Liver (tissue), 8 donors: ENCODE measurements at regions not wholly inside any gene's neighbourhood (a gene's known extent, or its start where the extent isn't known, plus 50 kb on each side); places are given as distances from the start of the nearest gene placed in this dataset.
"Not testable (repeated sequence)": the region's sequence is repeated elsewhere in the genome, so short reads cannot be mapped to it uniquely, and the experiment has no call there.

ENCODE experiments used
- DNase-seq: peaks from one replicate; pipeline ENCODE4 v3.0.0-alpha.2; 2017; ENCODE audit warnings: low spot score
- H3K27ac ChIP-seq, 2 donors: one replicate each; pipeline ENCODE4 v1.7.0; 2013; ENCODE audit warnings: inconsistent platforms in 2 of 2, low read length in 2 of 2, control low read depth in 1 of 2, low read depth in 1 of 2, mild to moderate bottlenecking in 1 of 2
- H3K27me3 ChIP-seq, 4 donors: one replicate each; pipeline versions ENCODE4 v1.6.1 to v1.7.0; 2013; ENCODE audit warnings: low read length in 3 of 4, inconsistent platforms in 1 of 4, mild to moderate bottlenecking in 1 of 4, moderate library complexity in 1 of 4; ENCODE audit not compliant: control insufficient read depth in 4 of 4, insufficient read depth in 4 of 4
- H3K36me3 ChIP-seq, 4 donors: one replicate each; pipeline versions ENCODE4 v1.6.1 to v1.7.0; 2013; ENCODE audit warnings: low read length in 3 of 4, mild to moderate bottlenecking in 3 of 4, low read depth in 1 of 4, moderate library complexity in 1 of 4; ENCODE audit not compliant: control insufficient read depth in 4 of 4, insufficient read depth in 3 of 4
- H3K4me1 ChIP-seq, 4 donors: one replicate each; pipeline versions ENCODE4 v1.6.1 to v1.7.0; 2013; ENCODE audit warnings: low read length in 3 of 4, mild to moderate bottlenecking in 3 of 4, moderate library complexity in 1 of 4; ENCODE audit not compliant: control insufficient read depth in 4 of 4, insufficient read depth in 4 of 4
- H3K4me3 ChIP-seq, 3 donors: one replicate each; pipeline versions ENCODE4 v1.6.1 to v1.7.0; 2013; ENCODE audit warnings: low read length in 3 of 3, control low read depth in 1 of 3, low read depth in 1 of 3, mild to moderate bottlenecking in 1 of 3
- H3K9ac ChIP-seq, 2 donors: one replicate each; pipeline ENCODE4 v1.7.0; 2013; ENCODE audit warnings: low read length in 2 of 2, mild to moderate bottlenecking in 2 of 2, moderate library complexity in 2 of 2, control low read depth in 1 of 2, low read depth in 1 of 2
- H3K9me3 ChIP-seq, 4 donors: one replicate each; pipeline versions ENCODE4 v1.6.1 to v1.7.0; 2013; ENCODE audit warnings: low read length in 3 of 4; ENCODE audit not compliant: control insufficient read depth in 4 of 4
- EGR1 ChIP-seq, 2 donors: IDR thresholded peaks; 2 replicates each; pipeline ENCODE4 v1.6.1; 2016 to 2018; ENCODE audit warnings: antibody characterized with exemption in 2 of 2, low read depth in 2 of 2
- FOXA1 ChIP-seq: IDR thresholded peaks from 2 replicates; pipeline ENCODE4 v1.6.1; 2016; ENCODE audit warnings: antibody characterized with exemption
- FOXA2 ChIP-seq: IDR thresholded peaks from 2 replicates; pipeline ENCODE4 v1.6.1; 2016; ENCODE audit warnings: antibody characterized with exemption
- GABPA ChIP-seq, 2 donors: IDR thresholded peaks in 1 of 2; conservative IDR thresholded peaks in 1 of 2; 2 replicates each; pipeline ENCODE4 v1.6.1; 2016; ENCODE audit warnings: antibody characterized with exemption in 2 of 2, mild to moderate bottlenecking in 1 of 2, moderate library complexity in 1 of 2
- HNF4A ChIP-seq, 2 donors: conservative IDR thresholded peaks; 2 replicates each; pipeline ENCODE4 v1.6.1; 2016; ENCODE audit warnings: antibody characterized with exemption in 2 of 2, mild to moderate bottlenecking in 2 of 2
- HNF4G ChIP-seq: IDR thresholded peaks from 2 replicates; pipeline ENCODE4 v1.6.1; 2016; ENCODE audit warnings: antibody characterized with exemption
- JUND ChIP-seq, 2 donors: IDR thresholded peaks; 2 replicates each; pipeline ENCODE4 v1.6.1; 2016; ENCODE audit warnings: antibody characterized with exemption in 2 of 2
- MAX ChIP-seq: IDR thresholded peaks from 2 replicates; pipeline ENCODE4 v1.6.1; 2016; ENCODE audit warnings: antibody characterized with exemption
- NR2F2 ChIP-seq: IDR thresholded peaks from 2 replicates; pipeline ENCODE4 v1.6.1; 2016; ENCODE audit warnings: antibody characterized with exemption
- RAD21 ChIP-seq, 2 donors: IDR thresholded peaks; 2 replicates each; pipeline ENCODE4 v1.6.1; 2016; ENCODE audit warnings: antibody characterized with exemption in 2 of 2, mild to moderate bottlenecking in 2 of 2
- REST ChIP-seq: IDR thresholded peaks from 2 replicates; pipeline ENCODE4 v1.6.1; 2016; ENCODE audit warnings: antibody characterized with exemption, mild to moderate bottlenecking
- RXRA ChIP-seq, 2 donors: IDR thresholded peaks; 2 replicates each; pipeline ENCODE4 v1.6.1; 2017 to 2018; ENCODE audit warnings: antibody characterized with exemption in 2 of 2, mild to moderate bottlenecking in 1 of 2
- SP1 ChIP-seq: IDR thresholded peaks from 2 replicates; pipeline ENCODE4 v1.6.1; 2018; ENCODE audit warnings: antibody characterized with exemption, mild to moderate bottlenecking
- TAF1 ChIP-seq: conservative IDR thresholded peaks from 2 replicates; pipeline ENCODE4 v1.6.1; 2016; ENCODE audit warnings: antibody characterized with exemption, mild to moderate bottlenecking
- YY1 ChIP-seq: IDR thresholded peaks from 2 replicates; pipeline ENCODE4 v1.6.1; 2016; ENCODE audit warnings: antibody characterized with exemption, mild to moderate bottlenecking
- WGBS: extraction: QIAGEN DNeasy Blood & Tissue Kit; methylation state at CpG from one replicate; pipeline ENCODE4 v1.1.7; 2013; 5-methylcytosine and 5-hydroxymethylcytosine counted together
- TF ChIP-seq, protein P1 (sequence below): IDR thresholded peaks from 2 replicates; pipeline ENCODE4 v1.6.1; 2016; ENCODE audit warnings: antibody characterized with exemption
- TF ChIP-seq, protein P2 (sequence below): fragments of 150-350 bp; IDR thresholded peaks from 2 replicates; pipeline ENCODE4 v1.5.1; 2017; ENCODE audit warnings: improper control_type of control experiment, low read depth, low read length; ENCODE audit not compliant: missing input control
- TF ChIP-seq, protein P3 (sequence below): IDR thresholded peaks from 2 replicates; pipeline ENCODE4 v1.6.1; 2016; ENCODE audit warnings: antibody characterized with exemption
- donor health status: healthy.
- donor health status: healthy.
- donor health status: healthy.
- donor health status: healthy.
- donor health status: healthy.

GRCh38 chr1:181184621-181185020 lies 96.1 kb downstream of the IER5 start:
- H3K4me1 ChIP-seq, result peaks cover 0 to under 1% (median 0%) of the 10 kb centered on the region in 4 donors
- no peak overlapping the region for H3K4me3 ChIP-seq
- no peak overlapping the region for H3K9ac ChIP-seq
- no peaks in the 10 kb centered on the region for H3K27me3 ChIP-seq
- no peak for DNase-seq
- no peaks in the 10 kb centered on the region for H3K36me3 ChIP-seq
- 87% methylated on average over 5 of the region's 5 CpGs for WGBS
- H3K27ac ChIP-seq, result no peak overlapping the region
- no peaks in the 10 kb centered on the region for H3K9me3 ChIP-seq
- TF ChIP-seq MAX, result no peak
- no peak for TF ChIP-seq RAD21 (IDR thresholded peaks at IDR 0.05)
- TF ChIP-seq GABPA (IDR thresholded peaks at IDR 0.05 in 1 of 2, conservative IDR thresholded peaks at IDR 0.05 in 1 of 2), result no peak
- TF ChIP-seq NR2F2, result no peak
- no peak for TF ChIP-seq YY1

DNA sequence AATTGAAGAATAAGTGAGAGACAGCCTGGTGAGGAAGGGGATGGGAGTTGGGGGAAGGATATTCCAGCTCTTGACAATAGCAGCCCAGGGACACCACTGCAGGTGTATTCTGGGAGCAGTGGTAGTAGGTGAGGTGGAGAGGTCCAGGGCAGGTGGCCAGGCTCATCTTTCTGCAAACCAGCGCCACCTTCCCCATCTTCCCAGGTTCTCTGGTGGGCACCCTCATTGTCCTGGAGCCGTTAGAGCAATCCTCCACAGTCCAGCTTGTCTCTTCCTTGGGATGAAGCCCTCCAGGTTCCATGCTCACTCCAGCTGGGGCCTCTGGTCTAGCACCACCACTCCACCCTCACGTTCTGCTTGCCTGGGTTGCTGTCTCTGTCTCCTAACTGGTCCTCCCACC lies 97.0 kb downstream of the IER5 start:
- no peak overlapping the region for H3K27ac ChIP-seq
- H3K4me1 ChIP-seq, result peaks cover 0 to 8% (median 1%) of the 10 kb centered on the region in 4 donors
- no peak overlapping the region for H3K9ac ChIP-seq
- no peak overlapping the region for H3K4me3 ChIP-seq
- no peaks in the 10 kb centered on the region for H3K36me3 ChIP-seq
- DNase-seq, result no peak
- H3K9me3 ChIP-seq, result no peaks in the 10 kb centered on the region
- TF ChIP-seq MAX (no peak), RAD21 (IDR thresholded peaks at IDR 0.05) (no peak), GABPA (IDR thresholded peaks at IDR 0.05 in 1 of 2, conservative IDR thresholded peaks at IDR 0.05 in 1 of 2) (no peak), JUND (IDR thresholded peaks at IDR 0.05) (no peak), FOXA2 (no peak), SP1 (no peak), YY1 (no peak), HNF4A (conservative IDR thresholded peaks at IDR 0.05) (no peak), NR2F2 (no peak), EGR1 (IDR thresholded peaks at IDR 0.05; ENCODE audit: low read depth in 2 of 2) (no peak), REST (no peak), RXRA (IDR thresholded peaks at IDR 0.05) (no peak), FOXA1 (no peak), HNF4G (no peak), TAF1 (no peak)
- TF ChIP-seq, protein P1, sequence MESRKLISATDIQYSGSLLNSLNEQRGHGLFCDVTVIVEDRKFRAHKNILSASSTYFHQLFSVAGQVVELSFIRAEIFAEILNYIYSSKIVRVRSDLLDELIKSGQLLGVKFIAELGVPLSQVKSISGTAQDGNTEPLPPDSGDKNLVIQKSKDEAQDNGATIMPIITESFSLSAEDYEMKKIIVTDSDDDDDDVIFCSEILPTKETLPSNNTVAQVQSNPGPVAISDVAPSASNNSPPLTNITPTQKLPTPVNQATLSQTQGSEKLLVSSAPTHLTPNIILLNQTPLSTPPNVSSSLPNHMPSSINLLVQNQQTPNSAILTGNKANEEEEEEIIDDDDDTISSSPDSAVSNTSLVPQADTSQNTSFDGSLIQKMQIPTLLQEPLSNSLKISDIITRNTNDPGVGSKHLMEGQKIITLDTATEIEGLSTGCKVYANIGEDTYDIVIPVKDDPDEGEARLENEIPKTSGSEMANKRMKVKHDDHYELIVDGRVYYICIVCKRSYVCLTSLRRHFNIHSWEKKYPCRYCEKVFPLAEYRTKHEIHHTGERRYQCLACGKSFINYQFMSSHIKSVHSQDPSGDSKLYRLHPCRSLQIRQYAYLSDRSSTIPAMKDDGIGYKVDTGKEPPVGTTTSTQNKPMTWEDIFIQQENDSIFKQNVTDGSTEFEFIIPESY, result no peak
- TF ChIP-seq, protein P2, sequence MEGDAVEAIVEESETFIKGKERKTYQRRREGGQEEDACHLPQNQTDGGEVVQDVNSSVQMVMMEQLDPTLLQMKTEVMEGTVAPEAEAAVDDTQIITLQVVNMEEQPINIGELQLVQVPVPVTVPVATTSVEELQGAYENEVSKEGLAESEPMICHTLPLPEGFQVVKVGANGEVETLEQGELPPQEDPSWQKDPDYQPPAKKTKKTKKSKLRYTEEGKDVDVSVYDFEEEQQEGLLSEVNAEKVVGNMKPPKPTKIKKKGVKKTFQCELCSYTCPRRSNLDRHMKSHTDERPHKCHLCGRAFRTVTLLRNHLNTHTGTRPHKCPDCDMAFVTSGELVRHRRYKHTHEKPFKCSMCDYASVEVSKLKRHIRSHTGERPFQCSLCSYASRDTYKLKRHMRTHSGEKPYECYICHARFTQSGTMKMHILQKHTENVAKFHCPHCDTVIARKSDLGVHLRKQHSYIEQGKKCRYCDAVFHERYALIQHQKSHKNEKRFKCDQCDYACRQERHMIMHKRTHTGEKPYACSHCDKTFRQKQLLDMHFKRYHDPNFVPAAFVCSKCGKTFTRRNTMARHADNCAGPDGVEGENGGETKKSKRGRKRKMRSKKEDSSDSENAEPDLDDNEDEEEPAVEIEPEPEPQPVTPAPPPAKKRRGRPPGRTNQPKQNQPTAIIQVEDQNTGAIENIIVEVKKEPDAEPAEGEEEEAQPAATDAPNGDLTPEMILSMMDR, result no peak
- TF ChIP-seq, protein P3, sequence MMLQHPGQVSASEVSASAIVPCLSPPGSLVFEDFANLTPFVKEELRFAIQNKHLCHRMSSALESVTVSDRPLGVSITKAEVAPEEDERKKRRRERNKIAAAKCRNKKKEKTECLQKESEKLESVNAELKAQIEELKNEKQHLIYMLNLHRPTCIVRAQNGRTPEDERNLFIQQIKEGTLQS, result no peak
- 53% methylated on average over 3 of the region's 3 CpGs for WGBS
- H3K27me3 ChIP-seq, result no peaks in the 10 kb centered on the region

DNA sequence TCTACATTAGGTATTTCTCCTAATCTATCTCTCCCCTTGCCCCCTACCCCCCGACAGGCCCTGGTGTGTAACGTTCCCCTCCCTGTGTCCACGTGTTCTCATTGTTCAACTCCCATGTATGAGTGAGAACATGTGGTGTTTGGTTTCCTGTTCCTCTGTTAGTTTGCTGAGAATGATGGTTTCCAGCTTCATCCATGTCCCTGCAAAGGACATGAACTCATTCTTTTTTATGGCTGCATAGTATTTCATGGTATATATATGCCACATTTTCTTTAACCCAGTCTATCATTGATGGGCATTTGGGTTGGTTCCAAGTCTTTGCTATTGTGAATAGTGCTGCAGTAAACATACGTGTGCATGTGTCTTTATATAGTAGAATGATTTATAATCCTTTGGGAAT lies 97.6 kb downstream of the IER5 start:
- WGBS, result 74% methylated on average over 4 of the region's 4 CpGs
- not testable (repeated sequence) for H3K27ac ChIP-seq, H3K4me1 ChIP-seq, H3K27me3 ChIP-seq, H3K9me3 ChIP-seq, H3K4me3 ChIP-seq, H3K9ac ChIP-seq, DNase-seq, H3K36me3 ChIP-seq
